NCI-H446 (cell line): ENCODE measurements at regions not wholly inside any gene's neighbourhood (a gene's known extent, or its start where the extent isn't known, plus 50 kb on each side); places are given as distances from the start of the nearest gene placed in this dataset.
"Not testable (repeated sequence)": the region's sequence is repeated elsewhere in the genome, so short reads cannot be mapped to it uniquely, and the experiment has no call there.

ENCODE experiments used
- DNase-seq, 2 experiments: peaks; one replicate each; lab custom pipeline; 2025; lab: John Stamatoyannopoulos, UW

GRCh38 chr6:74715355-74716085 is 490.3 kb downstream of the COL12A1 start:
- DNase-seq: no peak

GRCh38 chr6:74713941-74714340 is 491.9 kb downstream of the COL12A1 start:
- no peak for DNase-seq

- DNase-seq: no peak
Measured at GRCh38 chr6:74705451-74705850, 500.4 kb downstream of the COL12A1 start.

DNA sequence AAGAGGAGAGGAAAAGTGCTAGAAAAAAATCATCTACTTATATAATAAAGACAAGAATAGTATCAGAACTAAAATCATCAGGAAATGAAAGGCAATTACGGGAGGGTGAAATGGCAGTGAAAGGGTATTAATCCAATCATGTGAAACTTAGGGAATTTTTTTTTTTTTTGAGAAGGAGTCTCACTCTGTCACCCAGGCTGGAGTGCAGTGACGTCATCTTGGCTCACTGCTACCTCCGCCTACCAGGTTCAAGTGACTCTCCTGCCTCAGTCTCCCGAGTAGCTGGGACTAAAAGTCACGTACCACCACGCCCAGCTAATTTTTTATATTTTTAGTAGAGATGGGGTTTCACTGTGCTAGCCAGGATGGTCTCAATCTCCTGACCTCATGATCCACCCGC is 501.3 kb downstream of the COL12A1 start:
- DNase-seq: not testable (repeated sequence)

DNA sequence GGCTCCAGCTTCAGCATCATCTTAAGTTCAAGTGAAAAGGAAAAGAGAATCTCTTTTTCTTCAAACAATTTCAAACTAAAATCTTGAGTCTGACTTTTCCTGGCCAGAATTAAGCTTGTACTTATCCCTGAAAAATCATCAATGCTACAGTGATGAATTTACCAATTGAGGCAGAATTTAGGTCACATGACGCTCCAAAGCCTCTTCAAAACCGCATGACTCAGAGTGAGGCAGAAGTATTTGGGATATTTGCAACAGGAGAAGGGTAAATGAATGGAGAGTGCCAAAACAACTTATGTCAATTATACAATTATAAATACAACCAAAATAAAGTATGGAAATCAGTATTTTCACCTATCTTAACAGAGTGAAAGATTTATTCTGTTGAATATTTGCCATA is 515.5 kb downstream of the COL12A1 start:
- no peak for DNase-seq

DNA sequence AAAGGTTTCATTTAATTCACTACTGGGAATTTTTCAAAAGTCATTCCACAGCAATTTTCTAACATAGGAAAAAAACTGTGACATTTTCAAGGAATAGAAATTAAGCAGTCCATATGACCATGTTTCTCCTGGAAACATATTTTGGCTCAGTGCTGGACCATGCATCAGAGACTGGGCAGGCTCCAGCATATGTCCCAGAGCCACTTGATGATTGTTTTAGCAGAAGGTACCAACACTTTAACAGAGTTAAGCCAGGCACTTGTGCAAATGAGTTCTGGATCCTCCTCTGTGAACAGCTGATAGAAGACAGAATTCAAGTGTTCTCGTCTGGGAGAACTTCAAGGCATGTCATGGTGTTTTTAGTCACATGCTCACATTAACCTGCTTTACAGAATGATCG is 516.3 kb downstream of the COL12A1 start:
- DNase-seq: no peak

- DNase-seq: no peak
Measured at GRCh38 chr6:74677463-74677862, 528.4 kb downstream of the COL12A1 start.

GRCh38 chr6:74676906-74677305 is 528.9 kb downstream of the COL12A1 start:
- no peak for DNase-seq

DNA sequence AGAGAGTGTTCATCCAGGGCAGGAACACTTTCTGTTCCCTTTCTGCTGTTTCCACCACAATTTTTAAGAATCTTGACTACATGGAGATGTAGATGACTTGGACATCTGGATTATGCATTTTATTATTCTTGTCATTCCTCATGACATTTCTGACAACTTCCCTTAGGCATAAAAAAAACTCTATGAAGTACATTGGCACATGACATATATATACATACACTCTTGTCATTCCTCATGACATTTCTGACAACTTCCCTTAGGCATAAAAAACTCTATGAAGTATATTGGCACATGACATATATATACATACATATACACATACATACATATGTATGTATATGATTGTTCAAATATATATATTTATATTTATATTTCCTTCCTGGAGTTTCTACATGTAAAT is 531.5 kb downstream of the COL12A1 start:
- no peak for DNase-seq

GRCh38 chr6:74671558-74672025 is 534.3 kb downstream of the COL12A1 start:
- DNase-seq: no peak

DNA sequence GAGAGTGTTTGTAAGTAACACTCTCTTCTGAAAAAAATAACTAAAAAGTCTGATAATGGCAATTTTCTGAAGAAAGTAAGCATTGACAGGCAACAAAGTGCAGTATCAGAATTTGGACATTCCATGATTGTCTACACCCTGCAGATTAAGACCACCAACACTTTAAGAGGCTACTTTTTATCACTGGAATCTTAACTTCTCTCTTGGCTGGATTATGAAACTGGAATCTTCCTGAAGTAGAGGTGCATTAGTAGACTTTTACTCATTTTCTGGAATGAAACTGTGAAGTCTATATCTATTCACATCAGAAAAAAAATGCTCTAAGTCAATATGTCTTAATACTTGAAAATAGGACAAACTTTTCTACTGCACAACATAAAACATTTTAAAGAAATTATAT is 547.5 kb downstream of the COL12A1 start:
- no peak for DNase-seq

DNA sequence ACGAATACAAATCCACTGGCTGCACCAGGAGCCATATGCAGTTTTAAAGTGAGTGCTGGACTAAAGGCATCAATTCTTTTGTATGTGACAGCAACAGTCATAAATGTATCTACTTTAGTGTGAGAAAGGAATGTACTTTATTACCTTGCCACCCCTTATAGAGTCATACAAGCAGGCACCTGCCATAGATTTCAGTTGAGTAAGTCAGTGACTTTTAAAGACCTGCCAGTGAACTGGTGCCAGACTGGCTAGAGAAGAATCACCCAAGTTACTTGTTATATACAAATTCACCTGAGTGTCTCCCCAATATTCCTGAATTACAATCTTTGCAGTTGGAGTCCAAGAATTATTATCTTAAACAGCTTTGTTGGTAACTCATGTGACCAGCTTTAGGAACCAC is 547.9 kb downstream of the COL12A1 start:
- DNase-seq: no peak

- DNase-seq: no peak
Measured at GRCh38 chr6:74657011-74657410, 548.8 kb downstream of the COL12A1 start.

DNA sequence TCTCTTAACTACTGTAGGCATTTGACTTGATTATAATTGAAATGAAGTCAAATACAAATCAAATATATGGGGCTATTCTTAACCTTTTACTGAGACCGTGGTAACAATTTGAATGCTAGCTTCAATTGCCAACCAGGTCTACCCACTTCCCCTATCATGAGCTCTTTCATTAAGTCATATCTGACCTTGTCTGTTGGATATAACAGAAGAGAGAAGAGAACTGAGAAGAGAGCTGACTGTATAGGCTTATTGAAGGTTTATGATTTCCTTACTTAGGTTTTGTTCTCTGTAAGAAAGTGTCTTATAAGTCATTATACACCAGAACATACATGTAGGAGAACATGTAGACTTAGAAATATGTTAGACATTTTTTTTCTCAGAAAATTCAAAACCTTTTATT is 549.4 kb downstream of the COL12A1 start:
- no peak for DNase-seq

DNA sequence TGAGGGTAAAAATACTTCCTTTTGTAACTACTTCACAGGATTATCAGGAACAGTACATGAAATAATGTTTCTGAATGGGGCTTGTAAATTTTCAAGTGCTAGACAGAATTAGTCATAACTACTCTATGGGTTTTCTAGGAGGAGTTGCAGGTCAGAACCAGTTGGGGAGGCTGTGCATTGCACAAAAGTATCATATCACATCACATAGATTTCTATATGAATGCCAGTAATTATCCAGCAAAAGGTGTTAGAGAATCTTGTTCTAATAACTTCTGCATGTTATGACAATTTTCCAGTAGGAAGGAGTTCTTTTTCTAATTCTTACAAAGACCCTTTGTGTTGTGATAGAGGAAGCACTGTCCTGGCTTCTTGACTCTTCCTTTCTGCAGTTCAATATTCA is 551.6 kb downstream of the COL12A1 start:
- DNase-seq: no peak

GRCh38 chr6:74651948-74652842 is 553.7 kb downstream of the COL12A1 start:
- DNase-seq: no peak

GRCh38 chr6:74650668-74651067 is 555.2 kb downstream of the COL12A1 start:
- no peak for DNase-seq

GRCh38 chr6:74646461-74646860 is 559.4 kb downstream of the COL12A1 start:
- no peak for DNase-seq

DNA sequence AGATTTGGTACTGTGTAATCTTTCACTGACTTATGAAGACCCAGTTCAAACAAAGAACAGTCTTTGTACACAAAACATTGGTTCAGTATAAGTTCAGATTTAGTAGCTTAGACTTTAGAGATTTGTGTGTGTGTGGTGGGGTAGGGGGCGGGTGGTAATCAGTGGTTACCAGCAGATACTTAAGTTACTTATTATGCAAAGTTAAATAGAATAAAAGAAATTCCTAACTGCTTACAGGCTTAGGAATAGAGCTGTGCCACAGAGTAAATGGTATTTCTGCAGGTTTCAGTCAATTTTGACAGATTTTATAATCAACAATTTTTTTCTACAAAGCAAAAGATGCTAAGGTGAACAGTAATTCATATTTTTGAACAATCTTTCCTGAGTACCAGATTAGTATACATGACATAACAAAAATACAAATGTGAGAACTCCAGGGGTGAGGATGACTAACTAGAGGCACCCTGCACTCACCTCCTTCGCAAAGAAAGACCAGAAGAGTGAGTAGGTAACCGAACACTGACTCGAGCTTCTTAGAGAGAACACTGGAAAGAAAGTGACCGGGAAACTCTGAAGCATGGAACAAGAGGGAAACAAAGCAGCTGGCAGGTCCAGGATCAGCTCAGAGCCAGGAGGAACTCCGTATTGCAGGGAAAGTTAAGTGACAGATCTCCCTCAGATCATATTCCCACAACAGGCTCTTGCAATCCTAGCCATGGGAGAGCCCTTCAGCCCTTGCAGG is 560.6 kb downstream of the COL12A1 start:
- DNase-seq: no peak

DNA sequence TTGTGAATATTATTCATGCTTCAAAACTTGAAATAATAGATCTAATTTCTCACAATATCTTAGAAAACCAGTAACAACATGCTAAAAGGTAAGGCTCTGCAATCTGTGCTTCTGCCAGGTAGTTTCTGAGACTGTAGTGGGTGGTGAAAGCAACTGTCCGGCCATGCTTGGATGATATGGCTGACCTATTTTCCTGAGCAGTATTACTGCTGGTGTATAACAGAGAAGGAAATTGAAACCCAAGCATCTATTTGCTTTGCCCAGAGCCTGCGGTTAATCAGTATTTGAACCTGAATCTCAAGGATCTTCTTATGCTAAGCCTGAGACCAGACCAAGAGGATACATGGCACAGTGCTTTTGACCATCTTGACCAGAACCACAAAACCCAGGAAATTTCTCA is 563.8 kb downstream of the COL12A1 start:
- DNase-seq: no peak

- no peak for DNase-seq
Measured at GRCh38 chr6:74638412-74638811, 567.4 kb downstream of the COL12A1 start.

- DNase-seq: no peak
Measured at GRCh38 chr6:74632196-74632875, 573.5 kb downstream of the COL12A1 start.
